A673 (cell line): ENCODE measurements at regions not wholly inside any gene's neighbourhood (a gene's known extent, or its start where the extent isn't known, plus 50 kb on each side); places are given as distances from the start of the nearest gene placed in this dataset.
A peak's percentile ranks its signal among the peaks of the same experiment; 100 is the strongest.

Source experiments
- BruUV-seq: library from RNA; stranded (reverse); fragments of 400-500 nt; replicated peaks from 2 replicates; lab custom pipeline; 2021; lab: Mats Ljungman, UMichigan
- CTCF ChIA-PET: fragments of 300-600 bp; sonication (Branson Sonifier 250); formaldehyde crosslinking; loops from one replicate; lab custom pipeline; 2022; ENCODE audit warnings: antibody characterized with exemption; lab: Charles Lee
- POLR2A ChIA-PET: fragments of 300-600 bp; sonication (Branson Sonifier 250); formaldehyde crosslinking; loops from one replicate; lab custom pipeline; 2022; ENCODE audit warnings: antibody characterized with exemption; ENCODE audit not compliant: low non-redundant PET; lab: Charles Lee
- DNase-seq: peaks from one replicate; pipeline ENCODE4 v3.0.0-alpha.2; 2015; ENCODE audit warnings: low spot score
- H3K27ac ChIP-seq: fragments of 200-600 bp; sonication (generic); 2 replicates; pipeline ENCODE4 v1.5.1; 2016; ENCODE audit warnings: mixed run types, low read depth, mild to moderate bottlenecking, mixed read lengths, antibody characterized with exemption, low read length; ENCODE audit not compliant: poor library complexity, severe bottlenecking
- H3K27me3 ChIP-seq: fragments of 200-600 bp; sonication (generic); replicated peaks from 2 replicates; pipeline ENCODE4 v1.6.1; 2017; ENCODE audit warnings: mixed run types, low read depth, mild to moderate bottlenecking, mixed read lengths, antibody characterized with exemption, low read length; ENCODE audit not compliant: insufficient read depth, poor library complexity
- H3K36me3 ChIP-seq: fragments of 200-600 bp; sonication (generic); 2 replicates; pipeline ENCODE4 v1.6.1; 2016; ENCODE audit warnings: mixed run types, mild to moderate bottlenecking, mixed read lengths, antibody characterized with exemption, low read length; ENCODE audit not compliant: insufficient read depth, poor library complexity, severe bottlenecking
- H3K4me1 ChIP-seq: fragments of 200-600 bp; sonication (generic); 2 replicates; pipeline ENCODE4 v1.6.1; 2017; ENCODE audit warnings: mixed run types, mild to moderate bottlenecking, mixed read lengths, antibody characterized with exemption, low read length; ENCODE audit not compliant: insufficient read depth, poor library complexity, severe bottlenecking
- H3K4me3 ChIP-seq: fragments of 200-600 bp; sonication (generic); 2 replicates; pipeline ENCODE4 v1.5.1; 2016; ENCODE audit warnings: low read depth, mixed run types, mild to moderate bottlenecking, mixed read lengths, low read length; ENCODE audit not compliant: poor library complexity, severe bottlenecking
- H3K9me3 ChIP-seq: fragments of 200-600 bp; sonication (generic); 2 replicates; pipeline ENCODE4 v1.6.1; 2016; ENCODE audit warnings: mixed run types, low read depth, mild to moderate bottlenecking, mixed read lengths, antibody characterized with exemption, low read length; ENCODE audit not compliant: poor library complexity, severe bottlenecking
- CTCF ChIP-seq: fragments of 300-800, 200-600 bp; sonication (generic); conservative IDR thresholded peaks from 2 replicates; pipeline ENCODE4 v1.5.1; 2017; ENCODE audit warnings: low read depth, mild to moderate bottlenecking, antibody characterized with exemption, low read length, moderate library complexity, mixed read lengths
- EZH2 ChIP-seq: fragments of 200-600 bp; sonication (generic); IDR thresholded peaks from 2 replicates; pipeline ENCODE4 v1.6.1; 2017; ENCODE audit warnings: borderline replicate concordance, low read depth, mild to moderate bottlenecking, mixed read lengths, antibody characterized with exemption, low read length; ENCODE audit not compliant: poor library complexity, severe bottlenecking
- intact Hi-C: fragments of 100-400 bp; cut with micrococcal nuclease; formaldehyde crosslinking; loops from one replicate; pipeline ENCODE4 v1.10.0; 2022; ENCODE audit not compliant: unreplicated experiment

- H3K27me3 ChIP-seq: no peaks in the 10 kb centered on the region
- no peak overlapping the region for H3K4me3 ChIP-seq
- ChIA-PET CTCF (no interaction called here), POLR2A (no interaction called here)
- H3K27ac ChIP-seq: no peak overlapping the region
- TF ChIP-seq CTCF (no peak), EZH2 (no peak)
- no peaks in the 10 kb centered on the region for H3K36me3 ChIP-seq
- BruUV-seq: no TSS peak
- DNase-seq: no peak
- no peaks in the 10 kb centered on the region for H3K9me3 ChIP-seq
- intact Hi-C loops: no loop called here
- H3K4me1 ChIP-seq: no peaks in the 10 kb centered on the region
Measured at GRCh38 chr10:22158426-22158825, 59.4 kb downstream of the EBLN1 start.

GRCh38 chr10:22156750-22157149, 61.1 kb downstream of the EBLN1 start:
- no TSS peak for BruUV-seq
- ChIA-PET POLR2A (no interaction called here), CTCF (no interaction called here)
- Histone ChIP-seq H3K4me3 (no peak overlapping the region), H3K36me3 (no peaks in the 10 kb centered on the region), H3K27me3 (no peaks in the 10 kb centered on the region), H3K9me3 (no peaks in the 10 kb centered on the region), H3K4me1 (no peaks in the 10 kb centered on the region), H3K27ac (no peak overlapping the region)
- TF ChIP-seq EZH2: no peak
- TF ChIP-seq CTCF: 0 out of 2 replicates have a peak, but pooled peaks have one; percentile 13
- intact Hi-C loops: no loop called here
- DNase-seq: peak; percentile 3

- H3K4me1 ChIP-seq: no peaks in the 10 kb centered on the region
- no peaks in the 10 kb centered on the region for H3K27me3 ChIP-seq
- BruUV-seq: no TSS peak
- H3K4me3 ChIP-seq: no peak overlapping the region
- H3K36me3 ChIP-seq: no peaks in the 10 kb centered on the region
- H3K9me3 ChIP-seq: no peaks in the 10 kb centered on the region
- CTCF ChIA-PET: no interaction called here
- no peak for DNase-seq
- no peak overlapping the region for H3K27ac ChIP-seq
- intact Hi-C loops: no loop called here
- POLR2A ChIA-PET: no interaction called here
- no peak for TF ChIP-seq EZH2
- TF ChIP-seq CTCF: no peak
Measured at GRCh38 chr10:22152403-22152802, 65.4 kb downstream of the EBLN1 start.
